ENCODE measurements at regions not wholly inside any gene's neighbourhood (a gene's known extent, or its start where the extent isn't known, plus 50 kb on each side); places are given as distances from the start of the nearest gene placed in this dataset.

DNA sequence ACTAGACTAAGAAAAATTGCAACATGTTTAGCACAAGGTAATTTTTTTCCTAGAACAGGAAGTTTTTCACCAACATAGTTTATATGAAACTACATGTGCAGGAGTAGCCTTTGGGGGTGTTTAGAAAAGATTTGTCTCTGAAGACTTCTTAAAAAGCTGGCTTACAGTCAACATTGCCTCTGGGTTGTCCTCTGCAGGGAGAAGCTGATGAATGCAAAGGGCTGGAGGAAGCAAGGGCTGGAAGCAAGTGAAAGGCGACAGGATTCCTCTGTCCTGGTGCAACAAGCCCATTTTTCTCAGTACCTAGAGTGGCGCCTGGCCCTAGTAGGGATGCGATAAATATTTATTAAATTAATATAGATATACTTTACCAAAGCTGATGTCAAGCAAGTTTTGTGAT, 180.3 kb upstream of the LCORL start:
- no peak for DNase-seq (ENCODE audit: low read depth, low spot score)
- TF ChIP-seq, protein P1, sequence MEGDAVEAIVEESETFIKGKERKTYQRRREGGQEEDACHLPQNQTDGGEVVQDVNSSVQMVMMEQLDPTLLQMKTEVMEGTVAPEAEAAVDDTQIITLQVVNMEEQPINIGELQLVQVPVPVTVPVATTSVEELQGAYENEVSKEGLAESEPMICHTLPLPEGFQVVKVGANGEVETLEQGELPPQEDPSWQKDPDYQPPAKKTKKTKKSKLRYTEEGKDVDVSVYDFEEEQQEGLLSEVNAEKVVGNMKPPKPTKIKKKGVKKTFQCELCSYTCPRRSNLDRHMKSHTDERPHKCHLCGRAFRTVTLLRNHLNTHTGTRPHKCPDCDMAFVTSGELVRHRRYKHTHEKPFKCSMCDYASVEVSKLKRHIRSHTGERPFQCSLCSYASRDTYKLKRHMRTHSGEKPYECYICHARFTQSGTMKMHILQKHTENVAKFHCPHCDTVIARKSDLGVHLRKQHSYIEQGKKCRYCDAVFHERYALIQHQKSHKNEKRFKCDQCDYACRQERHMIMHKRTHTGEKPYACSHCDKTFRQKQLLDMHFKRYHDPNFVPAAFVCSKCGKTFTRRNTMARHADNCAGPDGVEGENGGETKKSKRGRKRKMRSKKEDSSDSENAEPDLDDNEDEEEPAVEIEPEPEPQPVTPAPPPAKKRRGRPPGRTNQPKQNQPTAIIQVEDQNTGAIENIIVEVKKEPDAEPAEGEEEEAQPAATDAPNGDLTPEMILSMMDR (IDR thresholded peaks at IDR 0.05; ENCODE audit: low read depth, low read length), result no peak
- ChIA-PET CTCF (no interaction called here), POLR2A (no interaction called here)
- Histone ChIP-seq H3K27ac (ENCODE audit: low read depth, low read length) (no peak overlapping the region), H3K9me3 (ENCODE audit: control insufficient read depth, insufficient read depth, low read length) (0 out of 2 replicates have a peak, but pooled peaks cover 2% of the 10 kb centered on the region), H3K27me3 (ENCODE audit: control insufficient read depth, insufficient read depth, low read length) (no peaks in the 10 kb centered on the region), H3K4me3 (ENCODE audit: low read depth, low read length) (no peak overlapping the region)

DNA sequence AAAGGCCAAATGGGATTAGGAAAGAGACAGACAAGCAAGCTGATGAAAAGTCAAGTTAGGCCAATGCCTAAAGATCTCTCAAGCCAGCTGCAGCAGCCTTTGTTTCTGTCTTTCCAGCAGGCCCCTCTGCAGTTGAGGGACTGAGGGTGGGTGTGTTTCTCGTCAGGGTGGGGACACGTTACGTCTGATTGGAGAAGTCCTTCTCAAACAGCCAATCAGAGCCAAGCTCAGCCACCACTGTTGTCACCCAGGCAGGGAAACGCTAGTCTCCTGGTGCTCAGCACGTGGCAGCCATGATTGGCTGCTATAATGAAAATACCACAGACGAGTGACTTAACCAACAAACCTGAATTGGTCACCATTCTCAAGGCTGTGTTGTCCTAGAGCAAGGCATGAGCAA, 177.1 kb upstream of the LCORL start:
- no peak for DNase-seq (ENCODE audit: low read depth, low spot score)
- Histone ChIP-seq H3K27ac (ENCODE audit: low read depth, low read length) (no peak overlapping the region), H3K27me3 (ENCODE audit: control insufficient read depth, insufficient read depth, low read length) (no peaks in the 10 kb centered on the region), H3K4me3 (ENCODE audit: low read depth, low read length) (no peak overlapping the region), H3K9me3 (ENCODE audit: control insufficient read depth, insufficient read depth, low read length) (0 out of 2 replicates have a peak, but pooled peaks cover 2% of the 10 kb centered on the region)
- TF ChIP-seq, protein P1 (IDR thresholded peaks at IDR 0.05; ENCODE audit: low read depth, low read length), result no peak
- ChIA-PET POLR2A (no interaction called here), CTCF (no interaction called here)

DNA sequence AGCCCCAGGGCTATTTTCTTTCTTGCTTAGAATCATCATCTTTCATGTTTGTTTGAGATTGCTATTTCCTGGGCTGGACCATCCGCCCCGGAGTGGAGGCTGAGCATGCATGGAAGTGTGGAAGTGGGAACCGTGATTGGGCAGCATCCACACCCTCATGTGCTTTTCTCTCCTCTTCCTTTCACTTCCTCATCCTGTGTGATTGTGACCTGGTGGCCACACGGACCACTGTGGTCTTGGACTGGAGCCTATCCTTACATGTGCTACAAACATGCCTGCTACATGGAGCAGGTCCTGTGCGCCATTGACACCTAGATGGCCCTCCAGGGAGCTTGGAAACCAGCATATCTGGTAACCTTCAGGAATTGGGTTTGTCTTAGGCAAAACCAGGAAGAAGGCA, 175.9 kb upstream of the LCORL start:
- 0 out of 2 replicates have a peak, but pooled peaks cover 2% of the 10 kb centered on the region for H3K9me3 ChIP-seq (ENCODE audit: control insufficient read depth, insufficient read depth, low read length)
- CTCF ChIA-PET, result no interaction called here
- DNase-seq (ENCODE audit: low read depth, low spot score), result no peak
- TF ChIP-seq, protein P1 (IDR thresholded peaks at IDR 0.05; ENCODE audit: low read depth, low read length), result no peak
- H3K27ac ChIP-seq (ENCODE audit: low read depth, low read length), result no peak overlapping the region
- H3K27me3 ChIP-seq (ENCODE audit: control insufficient read depth, insufficient read depth, low read length), result no peaks in the 10 kb centered on the region
- no peak overlapping the region for H3K4me3 ChIP-seq (ENCODE audit: low read depth, low read length)
- POLR2A ChIA-PET, result no interaction called here

DNA sequence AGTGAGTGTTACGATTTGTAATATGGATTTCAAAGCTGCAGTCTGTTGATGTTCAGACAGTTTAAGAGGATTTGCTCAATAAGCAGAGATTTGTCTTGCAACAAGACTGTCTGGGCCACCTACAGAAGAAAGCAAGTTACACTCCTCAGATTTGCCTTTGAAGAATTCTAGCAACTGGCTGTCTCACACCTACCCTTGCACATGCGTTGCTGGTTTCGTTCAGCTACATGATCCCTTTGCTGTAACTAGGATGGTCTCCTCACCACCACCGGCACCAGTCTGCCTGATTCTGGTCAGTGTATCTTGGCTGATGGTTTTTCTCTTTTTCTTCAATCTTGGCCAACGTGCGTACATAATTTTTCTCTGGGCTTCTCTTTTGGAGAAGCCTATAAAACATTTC, 172.7 kb upstream of the LCORL start:
- H3K27me3 ChIP-seq (ENCODE audit: control insufficient read depth, insufficient read depth, low read length), result no peaks in the 10 kb centered on the region
- H3K9me3 ChIP-seq (ENCODE audit: control insufficient read depth, insufficient read depth, low read length), result 0 out of 2 replicates have a peak, but pooled peaks cover 2% of the 10 kb centered on the region
- no peak for DNase-seq (ENCODE audit: low read depth, low spot score)
- POLR2A ChIA-PET, result no interaction called here
- TF ChIP-seq, protein P1 (IDR thresholded peaks at IDR 0.05; ENCODE audit: low read depth, low read length), result no peak
- no peak overlapping the region for H3K27ac ChIP-seq (ENCODE audit: low read depth, low read length)
- CTCF ChIA-PET, result no interaction called here
- H3K4me3 ChIP-seq (ENCODE audit: low read depth, low read length), result no peak overlapping the region

DNA sequence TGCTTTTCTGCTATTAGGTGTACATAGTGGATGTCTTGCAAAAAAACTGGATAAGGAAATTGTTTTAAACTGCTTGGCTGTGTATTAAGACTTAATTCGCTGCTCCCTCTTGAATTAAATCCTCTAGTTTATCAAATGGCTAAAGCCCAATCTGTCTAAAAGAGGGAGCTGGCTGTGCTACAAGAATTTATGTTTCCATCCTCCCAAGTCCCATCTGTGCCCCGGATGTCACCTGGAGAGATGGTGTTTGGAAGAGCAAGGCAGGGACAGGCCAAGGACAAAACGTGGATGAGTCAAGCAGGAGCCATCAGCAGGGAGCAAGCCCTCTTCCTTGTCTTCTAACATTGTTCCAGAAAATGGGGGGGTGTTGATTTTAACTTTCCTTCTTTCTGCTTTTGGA, 171.3 kb upstream of the LCORL start:
- DNase-seq (ENCODE audit: low read depth, low spot score), result no peak
- H3K4me3 ChIP-seq (ENCODE audit: low read depth, low read length), result no peak overlapping the region
- H3K9me3 ChIP-seq (ENCODE audit: control insufficient read depth, insufficient read depth, low read length), result 0 out of 2 replicates have a peak, but pooled peaks cover 1% of the 10 kb centered on the region
- H3K27me3 ChIP-seq (ENCODE audit: control insufficient read depth, insufficient read depth, low read length), result no peaks in the 10 kb centered on the region
- no peak overlapping the region for H3K27ac ChIP-seq (ENCODE audit: low read depth, low read length)
- CTCF ChIA-PET, result no interaction called here
- TF ChIP-seq, protein P1 (IDR thresholded peaks at IDR 0.05; ENCODE audit: low read depth, low read length), result no peak
- POLR2A ChIA-PET, result no interaction called here
